GM12875 (cell line): ENCODE measurements at regions not wholly inside any gene's neighbourhood (a gene's known extent, or its start where the extent isn't known, plus 50 kb on each side); places are given as distances from the start of the nearest gene placed in this dataset.

Experiments used
- H3K4me3 ChIP-seq: one replicate; pipeline ENCODE4 v1.5.1; 2011; ENCODE audit warnings: low read depth, low read length, control low read depth
- TF ChIP-seq, protein P1 (sequence below): IDR thresholded peaks from 2 replicates; pipeline ENCODE4 v1.5.1; 2011; ENCODE audit warnings: low read depth, mild to moderate bottlenecking, control low read depth, inconsistent platforms, low read length, moderate library complexity, borderline replicate concordance; ENCODE audit not compliant: insufficient read depth

GRCh38 chr5:67488885-67489284 lies 292.3 kb upstream of the CD180 start:
- TF ChIP-seq, protein P1, sequence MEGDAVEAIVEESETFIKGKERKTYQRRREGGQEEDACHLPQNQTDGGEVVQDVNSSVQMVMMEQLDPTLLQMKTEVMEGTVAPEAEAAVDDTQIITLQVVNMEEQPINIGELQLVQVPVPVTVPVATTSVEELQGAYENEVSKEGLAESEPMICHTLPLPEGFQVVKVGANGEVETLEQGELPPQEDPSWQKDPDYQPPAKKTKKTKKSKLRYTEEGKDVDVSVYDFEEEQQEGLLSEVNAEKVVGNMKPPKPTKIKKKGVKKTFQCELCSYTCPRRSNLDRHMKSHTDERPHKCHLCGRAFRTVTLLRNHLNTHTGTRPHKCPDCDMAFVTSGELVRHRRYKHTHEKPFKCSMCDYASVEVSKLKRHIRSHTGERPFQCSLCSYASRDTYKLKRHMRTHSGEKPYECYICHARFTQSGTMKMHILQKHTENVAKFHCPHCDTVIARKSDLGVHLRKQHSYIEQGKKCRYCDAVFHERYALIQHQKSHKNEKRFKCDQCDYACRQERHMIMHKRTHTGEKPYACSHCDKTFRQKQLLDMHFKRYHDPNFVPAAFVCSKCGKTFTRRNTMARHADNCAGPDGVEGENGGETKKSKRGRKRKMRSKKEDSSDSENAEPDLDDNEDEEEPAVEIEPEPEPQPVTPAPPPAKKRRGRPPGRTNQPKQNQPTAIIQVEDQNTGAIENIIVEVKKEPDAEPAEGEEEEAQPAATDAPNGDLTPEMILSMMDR: no peak
- no peak overlapping the region for H3K4me3 ChIP-seq

- H3K4me3 ChIP-seq: no peak overlapping the region
- TF ChIP-seq, protein P1: no peak
These were observed 291.3 kb upstream of the CD180 start for GRCh38 chr5:67487862-67488261.

- H3K4me3 ChIP-seq: no peak overlapping the region
- TF ChIP-seq, protein P1: no peak
These were observed 286.9 kb upstream of the CD180 start for GRCh38 chr5:67483453-67484030.

- TF ChIP-seq, protein P1: no peak
- no peak overlapping the region for H3K4me3 ChIP-seq
These were observed 284.8 kb upstream of the CD180 start for GRCh38 chr5:67481362-67481761.

GRCh38 chr5:67478337-67478736 lies 281.7 kb upstream of the CD180 start:
- H3K4me3 ChIP-seq: no peak overlapping the region
- TF ChIP-seq, protein P1: no peak

- no peak overlapping the region for H3K4me3 ChIP-seq
- TF ChIP-seq, protein P1: no peak
These were observed 280.4 kb upstream of the CD180 start for GRCh38 chr5:67476995-67477394.

DNA sequence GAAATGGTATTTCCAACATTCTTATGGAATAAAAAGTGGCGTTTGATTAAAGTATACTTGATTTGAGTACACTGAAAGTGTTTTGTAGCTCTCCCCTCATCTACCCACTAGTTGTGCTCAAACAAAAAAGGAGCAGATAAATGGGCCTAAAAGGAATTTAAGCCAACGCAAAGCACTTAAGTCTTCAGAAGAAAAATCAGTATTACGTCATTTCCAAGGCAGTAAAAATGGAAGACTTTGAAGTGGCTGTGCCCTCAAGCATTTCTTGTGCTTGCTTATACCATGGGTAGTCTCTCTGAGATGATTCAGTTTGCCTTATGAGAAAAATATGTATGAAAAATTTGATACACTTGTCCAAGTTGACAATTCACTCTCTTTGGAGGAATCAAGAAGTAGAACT lies 279.9 kb upstream of the CD180 start:
- TF ChIP-seq, protein P1: no peak
- no peak overlapping the region for H3K4me3 ChIP-seq
